Spleen (tissue), 11 donors: ENCODE measurements at regions not wholly inside any gene's neighbourhood (a gene's known extent, or its start where the extent isn't known, plus 50 kb on each side); places are given as distances from the start of the nearest gene placed in this dataset.

Experiments
- DNase-seq: peaks from one replicate; pipeline ENCODE4 v3.0.0-alpha.2; 2020
- H3K27ac ChIP-seq, 8 donors: fragments of 200-600 bp; sonication (generic) in 7 of 8; 1 replicate in 4 of 8; 2 replicates in 4 of 8; pipeline versions ENCODE4 v1.5.0 to v1.8.0; 2016 to 2021; ENCODE audit warnings: inconsistent platforms in 4 of 8, mild to moderate bottlenecking in 4 of 8, moderate library complexity in 1 of 8
- H3K27me3 ChIP-seq, 7 donors: fragments of 200-600 bp; sonication (generic) in 6 of 7; replicated peaks in 1 of 7; 1 replicate in 4 of 7; 2 replicates in 3 of 7; pipeline versions ENCODE4 v1.5.0 to v1.8.0; 2016 to 2021; ENCODE audit warnings: inconsistent platforms in 3 of 7, mild to moderate bottlenecking in 1 of 7
- H3K36me3 ChIP-seq, 6 donors: fragments of 200-600 bp; sonication (generic) in 5 of 6; 1 replicate in 4 of 6; 2 replicates in 2 of 6; pipeline versions ENCODE4 v1.5.0 to v1.8.0; 2016 to 2021; ENCODE audit warnings: inconsistent platforms in 2 of 6
- H3K4me1 ChIP-seq, 6 donors: fragments of 200-600 bp; sonication (generic) in 5 of 6; 1 replicate in 3 of 6; 2 replicates in 3 of 6; pipeline versions ENCODE4 v1.5.0 to v1.8.0; 2016 to 2021; ENCODE audit warnings: inconsistent platforms in 3 of 6
- H3K4me3 ChIP-seq, 8 donors: fragments of 200-600 bp; sonication (generic) in 7 of 8; 1 replicate in 4 of 8; 2 replicates in 4 of 8; pipeline versions ENCODE4 v1.5.0 to v1.8.0; 2016 to 2021; ENCODE audit warnings: inconsistent platforms in 4 of 8, mild to moderate bottlenecking in 4 of 8, moderate library complexity in 2 of 8
- H3K9me3 ChIP-seq, 8 donors: fragments of 200-600 bp; sonication (generic) in 7 of 8; 1 replicate in 4 of 8; 2 replicates in 4 of 8; pipeline versions ENCODE4 v1.5.0 to v1.8.0; 2016 to 2021; ENCODE audit warnings: inconsistent platforms in 4 of 8
- CTCF ChIP-seq, 11 experiments: fragments of 200-600 bp in 7 of 11; fragments of 450-650 bp in 4 of 11; sonication (generic) in 4 of 11; IDR thresholded peaks in 8 of 11; conservative IDR thresholded peaks in 3 of 11; 1 replicate in 7 of 11; 2 replicates in 4 of 11; pipeline versions ENCODE4 v1.4.0 to v1.8.0; 2016 to 2021; ENCODE audit warnings: antibody characterized with exemption in 11 of 11, inconsistent platforms in 4 of 11, mild to moderate bottlenecking in 1 of 11
- POLR2A ChIP-seq, 3 donors: fragments of 450-650 bp; IDR thresholded peaks; one replicate each; pipeline ENCODE4 v1.5.1; 2017; ENCODE audit warnings: antibody characterized with exemption in 3 of 3, mild to moderate bottlenecking in 1 of 3
- POLR2AphosphoS5 ChIP-seq, 3 donors: sonication (generic); formaldehyde crosslinking; IDR thresholded peaks; one replicate each; pipeline ENCODE4 v1.5.1; 2017; ENCODE audit warnings: antibody characterized with exemption in 3 of 3
- WGBS, 5 donors: extraction: QIAGEN DNeasy Blood & Tissue Kit in 3 of 5; methylation state at CpG; one replicate each; pipeline versions ENCODE4 v1.1.5 to v1.1.7; 2013 to 2018; 5-methylcytosine and 5-hydroxymethylcytosine counted together
- intact Hi-C: fragments of 100-400 bp; cut with DNase I; formaldehyde crosslinking; loops from one replicate; pipeline ENCODE4 v1.15.0; 2023; ENCODE audit warnings: low total_unique reads
- donor health status: healthy with polysubstance abuse.
- donor health status: DM: no; HTN: no; CAD: no; lungs with moderate emphysema.
- donor health status: DM: no; HTN: no; CAD: no.
- donor health status: Bipolar disorder and iron deficiency.
- donor health status: healthy.
- donor health status: DM: no; HTN: no; CAD: no.
- donor health status: DM: yes; HTN: yes; CAD: no.

GRCh38 chr3:109642025-109642424, 304.7 kb upstream of the DPPA4 start:
- H3K27me3 ChIP-seq = no peaks in the 10 kb centered on the region

GRCh38 chr3:109643590-109643989, 306.2 kb upstream of the DPPA4 start:
- Histone ChIP-seq H3K27me3 (no peaks in the 10 kb centered on the region), H3K9me3 (no peaks in the 10 kb centered on the region), H3K4me1 (no peaks in the 10 kb centered on the region), H3K36me3 (no peaks in the 10 kb centered on the region), H3K4me3 (no peak overlapping the region), H3K27ac (no peak overlapping the region)
- DNase-seq = no peak
- intact Hi-C loops = no loop called here
- TF ChIP-seq POLR2A (IDR thresholded peaks at IDR 0.05) = no peak
- TF ChIP-seq POLR2AphosphoS5 (IDR thresholded peaks at IDR 0.05) = no peak
- no peak for TF ChIP-seq CTCF (IDR thresholded peaks at IDR 0.05 in 8 of 11, conservative IDR thresholded peaks at IDR 0.05 in 3 of 11)
- 35 to 86% (median 60%) methylated on average over 2 of the region's 2 CpGs for WGBS, 5 donors

More at GRCh38 chr3:109642025-109642424, 304.7 kb upstream of the DPPA4 start:
- no peak overlapping the region for H3K27ac ChIP-seq
- no peak for TF ChIP-seq POLR2A (IDR thresholded peaks at IDR 0.05)
- 73 to 88% (median 80%) methylated on average over 1 of the region's 1 CpG for WGBS, 5 donors
- no peaks in the 10 kb centered on the region for H3K36me3 ChIP-seq
- no peak for DNase-seq
- no peak overlapping the region for H3K4me3 ChIP-seq
- H3K4me1 ChIP-seq = no peaks in the 10 kb centered on the region
- intact Hi-C loops = no loop called here
- H3K9me3 ChIP-seq = no peaks in the 10 kb centered on the region

- no peaks in the 10 kb centered on the region for H3K4me1 ChIP-seq
- no peak overlapping the region for H3K27ac ChIP-seq
- no peak for DNase-seq
- H3K4me3 ChIP-seq = no peak overlapping the region
- no peaks in the 10 kb centered on the region for H3K9me3 ChIP-seq
- H3K27me3 ChIP-seq = no peaks in the 10 kb centered on the region
- intact Hi-C loops = no loop called here
- WGBS, 5 donors = 91 to 97% (median 94%) methylated on average over 2 of the region's 2 CpGs
- no peak for TF ChIP-seq POLR2A (IDR thresholded peaks at IDR 0.05)
- TF ChIP-seq POLR2AphosphoS5 (IDR thresholded peaks at IDR 0.05) = no peak
- no peak for TF ChIP-seq CTCF (IDR thresholded peaks at IDR 0.05 in 8 of 11, conservative IDR thresholded peaks at IDR 0.05 in 3 of 11)
- H3K36me3 ChIP-seq = no peaks in the 10 kb centered on the region
These were observed 307.0 kb upstream of the DPPA4 start for GRCh38 chr3:109644332-109644731.

- no peaks in the 10 kb centered on the region for H3K36me3 ChIP-seq
- no peak overlapping the region for H3K4me3 ChIP-seq
- H3K9me3 ChIP-seq = no peaks in the 10 kb centered on the region
- 47 to 66% (median 60%) methylated on average over 3 of the region's 3 CpGs for WGBS, 5 donors
- no peak overlapping the region for H3K27ac ChIP-seq
- intact Hi-C loops = no loop called here
- H3K27me3 ChIP-seq = no peaks in the 10 kb centered on the region
- no peaks in the 10 kb centered on the region for H3K4me1 ChIP-seq
- no peak for DNase-seq
- TF ChIP-seq POLR2AphosphoS5 (IDR thresholded peaks at IDR 0.05) (no peak), CTCF (IDR thresholded peaks at IDR 0.05 in 8 of 11, conservative IDR thresholded peaks at IDR 0.05 in 3 of 11) (no peak), POLR2A (IDR thresholded peaks at IDR 0.05) (no peak)
These were observed 307.4 kb upstream of the DPPA4 start for GRCh38 chr3:109644746-109645145.

- DNase-seq = no peak
- peaks cover 0 to 15% (median 9%) of the 10 kb centered on the region in 8 donors for H3K9me3 ChIP-seq
- no peak overlapping the region for H3K4me3 ChIP-seq
- no peak overlapping the region for H3K27ac ChIP-seq
- no peaks in the 10 kb centered on the region for H3K36me3 ChIP-seq
- TF ChIP-seq CTCF (IDR thresholded peaks at IDR 0.05 in 8 of 11, conservative IDR thresholded peaks at IDR 0.05 in 3 of 11) (no peak), POLR2AphosphoS5 (IDR thresholded peaks at IDR 0.05) (no peak), POLR2A (IDR thresholded peaks at IDR 0.05) (no peak)
- intact Hi-C loops = no loop called here
- no peaks in the 10 kb centered on the region for H3K4me1 ChIP-seq
- 67 to 76% (median 73%) methylated on average over 5 to 6 of the region's 6 CpGs for WGBS, 5 donors
- H3K27me3 ChIP-seq = no peaks in the 10 kb centered on the region
These were observed 310.7 kb upstream of the DPPA4 start for GRCh38 chr3:109648027-109648426.
